ENCODE measurements at regions not wholly inside any gene's neighbourhood (a gene's known extent, or its start where the extent isn't known, plus 50 kb on each side); places are given as distances from the start of the nearest gene placed in this dataset.

DNA sequence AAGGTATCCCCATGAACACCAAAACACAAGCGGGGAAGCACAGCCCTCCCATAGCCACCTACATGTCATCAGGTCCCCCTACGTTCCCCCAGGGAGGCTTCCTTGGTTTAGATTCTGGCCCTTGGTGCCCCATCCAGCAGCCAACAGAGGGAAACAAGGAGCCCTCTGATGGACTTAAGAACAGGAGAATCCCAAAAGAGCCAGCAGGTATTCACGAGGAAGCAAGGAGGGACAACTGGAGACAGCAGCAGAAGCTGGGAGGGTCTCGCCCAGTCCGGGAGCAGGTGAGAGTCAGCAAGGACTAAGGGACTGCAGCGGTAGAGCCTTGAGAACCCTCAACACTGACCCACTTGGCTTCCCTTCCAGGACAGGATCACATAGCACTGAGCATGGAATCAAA is 58.4 kb upstream of the TOP1 start:
- no peak for TF ChIP-seq ZNF565 (CRISPR knock-in tag; conservative IDR thresholded peaks at IDR 0.05; ENCODE audit: low read depth)
- TF ChIP-seq, protein P1, sequence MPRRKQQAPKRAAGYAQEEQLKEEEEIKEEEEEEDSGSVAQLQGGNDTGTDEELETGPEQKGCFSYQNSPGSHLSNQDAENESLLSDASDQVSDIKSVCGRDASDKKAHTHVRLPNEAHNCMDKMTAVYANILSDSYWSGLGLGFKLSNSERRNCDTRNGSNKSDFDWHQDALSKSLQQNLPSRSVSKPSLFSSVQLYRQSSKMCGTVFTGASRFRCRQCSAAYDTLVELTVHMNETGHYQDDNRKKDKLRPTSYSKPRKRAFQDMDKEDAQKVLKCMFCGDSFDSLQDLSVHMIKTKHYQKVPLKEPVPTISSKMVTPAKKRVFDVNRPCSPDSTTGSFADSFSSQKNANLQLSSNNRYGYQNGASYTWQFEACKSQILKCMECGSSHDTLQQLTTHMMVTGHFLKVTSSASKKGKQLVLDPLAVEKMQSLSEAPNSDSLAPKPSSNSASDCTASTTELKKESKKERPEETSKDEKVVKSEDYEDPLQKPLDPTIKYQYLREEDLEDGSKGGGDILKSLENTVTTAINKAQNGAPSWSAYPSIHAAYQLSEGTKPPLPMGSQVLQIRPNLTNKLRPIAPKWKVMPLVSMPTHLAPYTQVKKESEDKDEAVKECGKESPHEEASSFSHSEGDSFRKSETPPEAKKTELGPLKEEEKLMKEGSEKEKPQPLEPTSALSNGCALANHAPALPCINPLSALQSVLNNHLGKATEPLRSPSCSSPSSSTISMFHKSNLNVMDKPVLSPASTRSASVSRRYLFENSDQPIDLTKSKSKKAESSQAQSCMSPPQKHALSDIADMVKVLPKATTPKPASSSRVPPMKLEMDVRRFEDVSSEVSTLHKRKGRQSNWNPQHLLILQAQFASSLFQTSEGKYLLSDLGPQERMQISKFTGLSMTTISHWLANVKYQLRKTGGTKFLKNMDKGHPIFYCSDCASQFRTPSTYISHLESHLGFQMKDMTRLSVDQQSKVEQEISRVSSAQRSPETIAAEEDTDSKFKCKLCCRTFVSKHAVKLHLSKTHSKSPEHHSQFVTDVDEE (CRISPR knock-in tag; IDR thresholded peaks at IDR 0.05) = no peak
- no peak for TF ChIP-seq ARNTL (CRISPR knock-in tag; IDR thresholded peaks at IDR 0.05; ENCODE audit: borderline replicate concordance, low read depth)
- TF ChIP-seq PPARA (CRISPR knock-in tag; IDR thresholded peaks at IDR 0.05; ENCODE audit: borderline replicate concordance) = no peak
- TF ChIP-seq, protein P2, sequence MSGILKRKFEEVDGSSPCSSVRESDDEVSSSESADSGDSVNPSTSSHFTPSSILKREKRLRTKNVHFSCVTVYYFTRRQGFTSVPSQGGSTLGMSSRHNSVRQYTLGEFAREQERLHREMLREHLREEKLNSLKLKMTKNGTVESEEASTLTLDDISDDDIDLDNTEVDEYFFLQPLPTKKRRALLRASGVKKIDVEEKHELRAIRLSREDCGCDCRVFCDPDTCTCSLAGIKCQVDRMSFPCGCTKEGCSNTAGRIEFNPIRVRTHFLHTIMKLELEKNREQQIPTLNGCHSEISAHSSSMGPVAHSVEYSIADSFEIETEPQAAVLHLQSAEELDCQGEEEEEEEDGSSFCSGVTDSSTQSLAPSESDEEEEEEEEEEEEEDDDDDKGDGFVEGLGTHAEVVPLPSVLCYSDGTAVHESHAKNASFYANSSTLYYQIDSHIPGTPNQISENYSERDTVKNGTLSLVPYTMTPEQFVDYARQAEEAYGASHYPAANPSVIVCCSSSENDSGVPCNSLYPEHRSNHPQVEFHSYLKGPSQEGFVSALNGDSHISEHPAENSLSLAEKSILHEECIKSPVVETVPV (CRISPR knock-in tag; IDR thresholded peaks at IDR 0.05) = no peak
- TF ChIP-seq, protein P3, sequence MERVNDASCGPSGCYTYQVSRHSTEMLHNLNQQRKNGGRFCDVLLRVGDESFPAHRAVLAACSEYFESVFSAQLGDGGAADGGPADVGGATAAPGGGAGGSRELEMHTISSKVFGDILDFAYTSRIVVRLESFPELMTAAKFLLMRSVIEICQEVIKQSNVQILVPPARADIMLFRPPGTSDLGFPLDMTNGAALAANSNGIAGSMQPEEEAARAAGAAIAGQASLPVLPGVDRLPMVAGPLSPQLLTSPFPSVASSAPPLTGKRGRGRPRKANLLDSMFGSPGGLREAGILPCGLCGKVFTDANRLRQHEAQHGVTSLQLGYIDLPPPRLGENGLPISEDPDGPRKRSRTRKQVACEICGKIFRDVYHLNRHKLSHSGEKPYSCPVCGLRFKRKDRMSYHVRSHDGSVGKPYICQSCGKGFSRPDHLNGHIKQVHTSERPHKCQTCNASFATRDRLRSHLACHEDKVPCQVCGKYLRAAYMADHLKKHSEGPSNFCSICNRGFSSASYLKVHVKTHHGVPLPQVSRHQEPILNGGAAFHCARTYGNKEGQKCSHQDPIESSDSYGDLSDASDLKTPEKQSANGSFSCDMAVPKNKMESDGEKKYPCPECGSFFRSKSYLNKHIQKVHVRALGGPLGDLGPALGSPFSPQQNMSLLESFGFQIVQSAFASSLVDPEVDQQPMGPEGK (CRISPR knock-in tag; IDR thresholded peaks at IDR 0.05; ENCODE audit: borderline replicate concordance) = no peak
- no peak for TF ChIP-seq OSR1 (CRISPR knock-in tag; IDR thresholded peaks at IDR 0.05)
- no peak for TF ChIP-seq TCF4 (CRISPR knock-in tag; IDR thresholded peaks at IDR 0.05; ENCODE audit: borderline replicate concordance)
- no peak for TF ChIP-seq ZFP3 (CRISPR knock-in tag; IDR thresholded peaks at IDR 0.05)
- TF ChIP-seq SNAI2 (CRISPR knock-in tag; IDR thresholded peaks at IDR 0.05) = no peak
- no peak for TF ChIP-seq GLIS3 (CRISPR knock-in tag; IDR thresholded peaks at IDR 0.05)
- TF ChIP-seq, protein P4, sequence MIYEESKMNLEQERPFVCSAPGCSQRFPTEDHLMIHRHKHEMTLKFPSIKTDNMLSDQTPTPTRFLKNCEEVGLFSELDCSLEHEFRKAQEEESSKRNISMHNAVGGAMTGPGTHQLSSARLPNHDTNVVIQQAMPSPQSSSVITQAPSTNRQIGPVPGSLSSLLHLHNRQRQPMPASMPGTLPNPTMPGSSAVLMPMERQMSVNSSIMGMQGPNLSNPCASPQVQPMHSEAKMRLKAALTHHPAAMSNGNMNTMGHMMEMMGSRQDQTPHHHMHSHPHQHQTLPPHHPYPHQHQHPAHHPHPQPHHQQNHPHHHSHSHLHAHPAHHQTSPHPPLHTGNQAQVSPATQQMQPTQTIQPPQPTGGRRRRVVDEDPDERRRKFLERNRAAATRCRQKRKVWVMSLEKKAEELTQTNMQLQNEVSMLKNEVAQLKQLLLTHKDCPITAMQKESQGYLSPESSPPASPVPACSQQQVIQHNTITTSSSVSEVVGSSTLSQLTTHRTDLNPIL (CRISPR knock-in tag; IDR thresholded peaks at IDR 0.05; ENCODE audit: low read depth) = no peak
- no peak for TF ChIP-seq RARB (CRISPR knock-in tag; IDR thresholded peaks at IDR 0.05)
- TF ChIP-seq, protein P5, sequence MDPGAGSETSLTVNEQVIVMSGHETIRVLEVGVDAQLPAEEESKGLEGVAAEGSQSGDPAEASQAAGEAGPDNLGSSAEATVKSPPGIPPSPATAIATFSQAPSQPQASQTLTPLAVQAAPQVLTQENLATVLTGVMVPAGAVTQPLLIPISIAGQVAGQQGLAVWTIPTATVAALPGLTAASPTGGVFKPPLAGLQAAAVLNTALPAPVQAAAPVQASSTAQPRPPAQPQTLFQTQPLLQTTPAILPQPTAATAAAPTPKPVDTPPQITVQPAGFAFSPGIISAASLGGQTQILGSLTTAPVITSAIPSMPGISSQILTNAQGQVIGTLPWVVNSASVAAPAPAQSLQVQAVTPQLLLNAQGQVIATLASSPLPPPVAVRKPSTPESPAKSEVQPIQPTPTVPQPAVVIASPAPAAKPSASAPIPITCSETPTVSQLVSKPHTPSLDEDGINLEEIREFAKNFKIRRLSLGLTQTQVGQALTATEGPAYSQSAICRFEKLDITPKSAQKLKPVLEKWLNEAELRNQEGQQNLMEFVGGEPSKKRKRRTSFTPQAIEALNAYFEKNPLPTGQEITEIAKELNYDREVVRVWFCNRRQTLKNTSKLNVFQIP (CRISPR knock-in tag; IDR thresholded peaks at IDR 0.05; ENCODE audit: borderline replicate concordance, low read depth) = no peak
- no peak for TF ChIP-seq ZFP30 (CRISPR knock-in tag; IDR thresholded peaks at IDR 0.05)
- no peak for TF ChIP-seq ZNF70 (CRISPR knock-in tag; IDR thresholded peaks at IDR 0.05)
- no peak for TF ChIP-seq ZNF8 (CRISPR knock-in tag; IDR thresholded peaks at IDR 0.05)
- no peak for TF ChIP-seq ZC3H10 (CRISPR knock-in tag; IDR thresholded peaks at IDR 0.05)
- no peak for TF ChIP-seq TOX (CRISPR knock-in tag; IDR thresholded peaks at IDR 0.05; ENCODE audit: borderline replicate concordance)
- no peak for TF ChIP-seq CSDC2 (CRISPR knock-in tag; IDR thresholded peaks at IDR 0.05)
- ATAC-seq = no peak

DNA sequence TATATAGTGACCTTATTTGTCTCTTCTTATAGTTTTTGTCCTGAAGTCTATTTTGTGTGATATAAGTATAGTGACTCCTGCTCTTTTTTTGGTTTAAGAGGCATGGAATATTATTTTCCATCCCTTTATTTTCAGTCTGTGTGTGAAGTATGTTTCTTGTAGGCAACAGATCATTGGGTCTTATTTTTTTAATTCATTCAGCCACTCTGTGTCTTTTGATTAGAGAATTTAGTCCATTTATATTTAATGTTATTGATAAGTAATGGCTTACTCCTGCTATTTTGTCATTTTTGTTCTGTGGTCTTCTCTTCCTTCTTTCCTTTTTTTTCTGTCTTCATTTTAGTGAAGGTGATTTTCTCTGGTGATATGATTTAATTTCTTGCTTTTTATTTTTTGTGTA is 51.4 kb upstream of the TOP1 start:
- no peak for ATAC-seq
- TF ChIP-seq ISL1 (CRISPR knock-in tag; IDR thresholded peaks at IDR 0.05) (no peak), TOX (CRISPR knock-in tag; IDR thresholded peaks at IDR 0.05; ENCODE audit: borderline replicate concordance) (no peak), CSDC2 (CRISPR knock-in tag; IDR thresholded peaks at IDR 0.05) (no peak), SNAI2 (CRISPR knock-in tag; IDR thresholded peaks at IDR 0.05) (no peak), ZC3H10 (CRISPR knock-in tag; IDR thresholded peaks at IDR 0.05) (no peak), GLIS3 (CRISPR knock-in tag; IDR thresholded peaks at IDR 0.05) (no peak), ZNF8 (CRISPR knock-in tag; IDR thresholded peaks at IDR 0.05) (no peak), ZNF70 (CRISPR knock-in tag; IDR thresholded peaks at IDR 0.05) (no peak), RARB (CRISPR knock-in tag; IDR thresholded peaks at IDR 0.05) (no peak), ZFP30 (CRISPR knock-in tag; IDR thresholded peaks at IDR 0.05) (no peak), ZFP3 (CRISPR knock-in tag; IDR thresholded peaks at IDR 0.05) (no peak), OSR1 (CRISPR knock-in tag; IDR thresholded peaks at IDR 0.05) (no peak), ESRRG (CRISPR knock-in tag; IDR thresholded peaks at IDR 0.05) (no peak)
- TF ChIP-seq, protein P4 (CRISPR knock-in tag; IDR thresholded peaks at IDR 0.05; ENCODE audit: low read depth) = no peak
- TF ChIP-seq, protein P2 (CRISPR knock-in tag; IDR thresholded peaks at IDR 0.05) = no peak
- TF ChIP-seq, protein P1 (CRISPR knock-in tag; IDR thresholded peaks at IDR 0.05) = no peak
